Large intestine (tissue), 3 donors: ENCODE measurements at regions not wholly inside any gene's neighbourhood (a gene's known extent, or its start where the extent isn't known, plus 50 kb on each side); places are given as distances from the start of the nearest gene placed in this dataset.
"Not testable (repeated sequence)": the region's sequence is repeated elsewhere in the genome, so short reads cannot be mapped to it uniquely, and the experiment has no call there.

Experiments
- DNase-seq, 2 donors: peaks; one replicate each; pipeline versions ENCODE4 v3.0.0 to v3.0.0-alpha.2; 2013
- H3K27ac ChIP-seq: one replicate; pipeline ENCODE4 v1.5.1; 2013; ENCODE audit warnings: low read length
- H3K27me3 ChIP-seq: 2 replicates; pipeline ENCODE4 v1.6.1; 2013; ENCODE audit warnings: low read length; ENCODE audit not compliant: control insufficient read depth, insufficient read depth
- H3K36me3 ChIP-seq: 2 replicates; pipeline ENCODE4 v1.6.1; 2013; ENCODE audit warnings: low read length; ENCODE audit not compliant: control insufficient read depth, insufficient read depth
- H3K4me1 ChIP-seq: one replicate; pipeline ENCODE4 v1.6.1; 2013; ENCODE audit warnings: low read length; ENCODE audit not compliant: control insufficient read depth, insufficient read depth
- H3K4me3 ChIP-seq: one replicate; pipeline ENCODE4 v1.5.1; 2013; ENCODE audit warnings: low read length
- H3K9me3 ChIP-seq: one replicate; pipeline ENCODE4 v1.6.1; 2013; ENCODE audit warnings: mild to moderate bottlenecking, low read depth, low read length, moderate library complexity; ENCODE audit not compliant: control insufficient read depth
- WGBS: methylation state at CpG from one replicate; pipeline ENCODE4 v1.1.5; 2013; ENCODE audit warnings: low lambda C conversion rate; ENCODE audit not compliant: insufficient coverage; 5-methylcytosine and 5-hydroxymethylcytosine counted together

GRCh38 chr3:159501029-159501428 lies 487.6 kb upstream of the IL12A start:
- no peaks in the 10 kb centered on the region for H3K27me3 ChIP-seq
- no peak for DNase-seq

GRCh38 chr3:159502986-159503385 lies 485.6 kb upstream of the IL12A start:
- Histone ChIP-seq H3K4me1 (no peaks in the 10 kb centered on the region), H3K4me3 (no peak overlapping the region), H3K36me3 (no peaks in the 10 kb centered on the region), H3K27ac (no peak overlapping the region), H3K9me3 (no peaks in the 10 kb centered on the region), H3K27me3 (no peaks in the 10 kb centered on the region)
- no CpG with 5 or more reads among the region's 2 CpGs for WGBS
- DNase-seq: no peak

More at GRCh38 chr3:159501029-159501428, 487.6 kb upstream of the IL12A start:
- no CpG with 5 or more reads among the region's 1 CpG for WGBS
- Histone ChIP-seq H3K27ac (no peak overlapping the region), H3K9me3 (no peaks in the 10 kb centered on the region), H3K4me1 (no peaks in the 10 kb centered on the region), H3K36me3 (no peaks in the 10 kb centered on the region), H3K4me3 (no peak overlapping the region)

- H3K4me1 ChIP-seq, DNase-seq, H3K36me3 ChIP-seq, H3K27ac ChIP-seq, H3K4me3 ChIP-seq, H3K9me3 ChIP-seq, H3K27me3 ChIP-seq: not testable (repeated sequence)
- no CpG with 5 or more reads among the region's 7 CpGs for WGBS
Measured at GRCh38 chr3:159510988-159511387, 477.6 kb upstream of the IL12A start.

- no peaks in the 10 kb centered on the region for H3K36me3 ChIP-seq
- H3K27me3 ChIP-seq: no peaks in the 10 kb centered on the region
- no CpG with 5 or more reads among the region's 6 CpGs for WGBS
- H3K9me3 ChIP-seq: no peaks in the 10 kb centered on the region
- no peak overlapping the region for H3K27ac ChIP-seq
- no peaks in the 10 kb centered on the region for H3K4me1 ChIP-seq
- no peak overlapping the region for H3K4me3 ChIP-seq
- DNase-seq: no peak
Measured at GRCh38 chr3:159513444-159513843, 475.2 kb upstream of the IL12A start.

- 93% methylated on average over 3 of the region's 5 CpGs for WGBS
- no peaks in the 10 kb centered on the region for H3K27me3 ChIP-seq
- H3K4me3 ChIP-seq: no peak overlapping the region
- H3K27ac ChIP-seq: no peak overlapping the region
- no peaks in the 10 kb centered on the region for H3K36me3 ChIP-seq
- no peaks in the 10 kb centered on the region for H3K4me1 ChIP-seq
- H3K9me3 ChIP-seq: no peaks in the 10 kb centered on the region
- no peak for DNase-seq
Measured at GRCh38 chr3:159513867-159514380, 474.7 kb upstream of the IL12A start.

- Histone ChIP-seq H3K27ac (no peak overlapping the region), H3K27me3 (no peaks in the 10 kb centered on the region), H3K4me3 (no peak overlapping the region), H3K9me3 (no peaks in the 10 kb centered on the region), H3K4me1 (no peaks in the 10 kb centered on the region), H3K36me3 (no peaks in the 10 kb centered on the region)
- 100% methylated on average over 1 of the region's 1 CpG for WGBS
- DNase-seq: no peak
Measured at GRCh38 chr3:159517105-159517504, 471.5 kb upstream of the IL12A start.

- H3K4me1 ChIP-seq: no peaks in the 10 kb centered on the region
- no peak overlapping the region for H3K4me3 ChIP-seq
- H3K36me3 ChIP-seq: no peaks in the 10 kb centered on the region
- H3K27me3 ChIP-seq: no peaks in the 10 kb centered on the region
- 90% methylated on average over 2 of the region's 3 CpGs for WGBS
- H3K9me3 ChIP-seq: no peaks in the 10 kb centered on the region
- no peak overlapping the region for H3K27ac ChIP-seq
- no peak for DNase-seq
Measured at GRCh38 chr3:159520638-159521037, 468.0 kb upstream of the IL12A start.

GRCh38 chr3:159522276-159522675 lies 466.4 kb upstream of the IL12A start:
- no peaks in the 10 kb centered on the region for H3K36me3 ChIP-seq

GRCh38 chr3:159528251-159528895 lies 460.3 kb upstream of the IL12A start:
- no peak for DNase-seq
- Histone ChIP-seq H3K27ac (no peak overlapping the region), H3K4me1 (no peaks in the 10 kb centered on the region), H3K27me3 (no peaks in the 10 kb centered on the region), H3K4me3 (no peak overlapping the region), H3K9me3 (no peaks in the 10 kb centered on the region), H3K36me3 (no peaks in the 10 kb centered on the region)
- WGBS: no CpG with 5 or more reads among the region's 9 CpGs

More at GRCh38 chr3:159522276-159522675, 466.4 kb upstream of the IL12A start:
- WGBS: 75% methylated on average over 1 of the region's 3 CpGs
- H3K27ac ChIP-seq: no peak overlapping the region
- no peak overlapping the region for H3K4me3 ChIP-seq
- no peaks in the 10 kb centered on the region for H3K27me3 ChIP-seq
- no peak for DNase-seq
- H3K4me1 ChIP-seq: no peaks in the 10 kb centered on the region
- no peaks in the 10 kb centered on the region for H3K9me3 ChIP-seq

GRCh38 chr3:159532577-159532976 lies 456.1 kb upstream of the IL12A start:
- Histone ChIP-seq H3K27ac (no peak overlapping the region), H3K36me3 (no peaks in the 10 kb centered on the region), H3K9me3 (no peaks in the 10 kb centered on the region), H3K4me3 (no peak overlapping the region), H3K4me1 (no peaks in the 10 kb centered on the region), H3K27me3 (no peaks in the 10 kb centered on the region)
- no peak for DNase-seq

GRCh38 chr3:159534496-159534895 lies 454.1 kb upstream of the IL12A start:
- Histone ChIP-seq H3K4me1 (no peaks in the 10 kb centered on the region), H3K27me3 (no peaks in the 10 kb centered on the region), H3K4me3 (no peak overlapping the region), H3K36me3 (no peaks in the 10 kb centered on the region), H3K27ac (no peak overlapping the region), H3K9me3 (no peaks in the 10 kb centered on the region)
- 90% methylated on average over 2 of the region's 3 CpGs for WGBS
- DNase-seq: no peak
